Motor neuron (in vitro differentiated cells): ENCODE measurements at regions not wholly inside any gene's neighbourhood (a gene's known extent, or its start where the extent isn't known, plus 50 kb on each side); places are given as distances from the start of the nearest gene placed in this dataset.

Experiments
- ATAC-seq, 8 experiments: fragments of 200-7000 bp; cut with Tn5 transposase; replicated peaks in 6 of 8; 2 replicates each; pipeline ENCODE4 v1.8.0; 2021; ENCODE audit warnings: mild to moderate bottlenecking in 8 of 8, moderate library complexity in 8 of 8
- H3K27ac ChIP-seq, 2 donors: fragments of 250-450 bp; sonication (Bioruptor Pico); 2 replicates each; pipeline ENCODE4 v1.9.0; 2021; ENCODE audit warnings: antibody characterized with exemption in 2 of 2, mild to moderate bottlenecking in 2 of 2, moderate library complexity in 1 of 2
- H3K4me1 ChIP-seq, 2 donors: fragments of 250-450 bp; sonication (Bioruptor Pico); replicated peaks in 1 of 2; 2 replicates each; pipeline ENCODE4 v1.6.1; 2021; ENCODE audit warnings: antibody characterized with exemption in 2 of 2, mild to moderate bottlenecking in 2 of 2, moderate library complexity in 1 of 2
- H3K4me3 ChIP-seq, 5 donors: fragments of 250-450 bp; sonication (Bioruptor Pico); 2 replicates each; pipeline ENCODE4 v1.9.0; 2021; ENCODE audit warnings: antibody characterized with exemption in 5 of 5, mild to moderate bottlenecking in 5 of 5, moderate library complexity in 4 of 5
- WGBS, 10 experiments: fragments of 450-650 bp; shearing (Covaris generic); methylation state at CpG; one replicate each; pipeline ENCODE4 v1.0.0; 2022; 5-methylcytosine and 5-hydroxymethylcytosine counted together
- in situ Hi-C, 9 experiments: fragments of 400-800 bp; cut with MboI; loops; one replicate each; pipeline ENCODE4 v1.15.0; 2021; ENCODE audit warnings: low sequenced_read_pairs in 9 of 9, low pct_unique_long_range_greater_than_20kb in 2 of 9; ENCODE audit not compliant: unreplicated experiment in 9 of 9

GRCh38 chr15:95646484-95647273 is 683.8 kb upstream of the NR2F2 start:
- in situ Hi-C loops, result no loop called here
- no peak overlapping the region for H3K4me3 ChIP-seq
- WGBS, 10 experiments, result 37 to 100% (median 75%) methylated on average over 2 to 6 of the region's 8 CpGs; no CpG with 5 or more reads in 2 of the 10 experiments
- peaks cover 4 to 25% of the 10 kb centered on the region in 2 donors for H3K4me1 ChIP-seq
- H3K27ac ChIP-seq, result no peak overlapping the region
- peak in 1 of 8 experiments; percentile 62 for ATAC-seq

GRCh38 chr15:95647531-95648277 is 682.8 kb upstream of the NR2F2 start:
- in situ Hi-C loops, result no loop called here
- WGBS, 10 experiments, result 63 to 100% (median 85%) methylated on average over 2 to 10 of the region's 10 CpGs
- H3K4me3 ChIP-seq, result no peak overlapping the region
- no peak overlapping the region for H3K27ac ChIP-seq
- peak in 1 of 8 experiments; percentile 53 for ATAC-seq
- H3K4me1 ChIP-seq, result peaks cover 4 to 25% of the 10 kb centered on the region in 2 donors

- Histone ChIP-seq H3K4me1 (no peaks in the 10 kb centered on the region), H3K27ac (no peak overlapping the region), H3K4me3 (no peak overlapping the region)
- WGBS, 10 experiments, result 63 to 100% (median 96%) methylated on average over 1 to 8 of the region's 8 CpGs; no CpG with 5 or more reads in 1 of the 10 experiments
- ATAC-seq, result no peak
- in situ Hi-C loops, result no loop called here
Measured at GRCh38 chr15:95653361-95653805, 677.1 kb upstream of the NR2F2 start.

- WGBS, 10 experiments, result 37 to 100% (median 84%) methylated on average over 2 to 4 of the region's 4 CpGs
- no peak for ATAC-seq
- H3K4me3 ChIP-seq, result no peak overlapping the region
- H3K4me1 ChIP-seq, result peaks cover 0 to 5% of the 10 kb centered on the region in 2 donors
- in situ Hi-C loops, result no loop called here
- H3K27ac ChIP-seq, result no peak overlapping the region
Measured at GRCh38 chr15:95655089-95655607, 675.4 kb upstream of the NR2F2 start.

GRCh38 chr15:95656595-95656994 is 673.9 kb upstream of the NR2F2 start:
- no peak overlapping the region for H3K27ac ChIP-seq
- peaks cover 0 to 5% of the 10 kb centered on the region in 2 donors for H3K4me1 ChIP-seq
- peak in 2 of 8 experiments; percentile 53 to 64 for ATAC-seq
- H3K4me3 ChIP-seq, result no peak overlapping the region
- 17 to 95% (median 68%) methylated on average over 1 to 2 of the region's 2 CpGs; no CpG with 5 or more reads in 4 of the 10 experiments for WGBS, 10 experiments
- in situ Hi-C loops, result no loop called here

- Histone ChIP-seq H3K4me3 (no peak overlapping the region), H3K27ac (no peak overlapping the region), H3K4me1 (peaks cover 2 to 7% of the 10 kb centered on the region in 2 donors)
- WGBS, 10 experiments, result 6 to 95% (median 78%) methylated on average over 1 to 3 of the region's 3 CpGs; no CpG with 5 or more reads in 2 of the 10 experiments
- ATAC-seq, result no peak
- in situ Hi-C loops, result no loop called here
Measured at GRCh38 chr15:95658799-95659198, 671.7 kb upstream of the NR2F2 start.

GRCh38 chr15:95659656-95660055 is 670.8 kb upstream of the NR2F2 start:
- peaks cover 3 to 13% of the 10 kb centered on the region in 2 donors for H3K4me1 ChIP-seq
- no peak for ATAC-seq
- no peak overlapping the region for H3K4me3 ChIP-seq
- H3K27ac ChIP-seq, result no peak overlapping the region
- 47 to 100% (median 92%) methylated on average over 3 to 10 of the region's 11 CpGs for WGBS, 10 experiments
- in situ Hi-C loops, result no loop called here

GRCh38 chr15:95662638-95663037 is 667.9 kb upstream of the NR2F2 start:
- no peak overlapping the region for H3K27ac ChIP-seq
- peaks cover 3 to 22% of the 10 kb centered on the region in 2 donors for H3K4me1 ChIP-seq
- 13 to 86% (median 45%) methylated on average over 1 of the region's 1 CpG; no CpG with 5 or more reads in 2 of the 10 experiments for WGBS, 10 experiments
- H3K4me3 ChIP-seq, result no peak overlapping the region
- in situ Hi-C loops, result no loop called here
- no peak for ATAC-seq

- in situ Hi-C loops, result no loop called here
- WGBS, 10 experiments, result 30 to 100% (median 93%) methylated on average over 1 to 6 of the region's 6 CpGs; no CpG with 5 or more reads in 1 of the 10 experiments
- no peak for ATAC-seq
- Histone ChIP-seq H3K27ac (no peak overlapping the region), H3K4me3 (no peak overlapping the region), H3K4me1 (peaks cover 11 to 29% of the 10 kb centered on the region in 2 donors)
Measured at GRCh38 chr15:95663156-95664100, 667.1 kb upstream of the NR2F2 start.

- in situ Hi-C loops, result no loop called here
- no peak overlapping the region for H3K27ac ChIP-seq
- H3K4me3 ChIP-seq, result no peak overlapping the region
- WGBS, 10 experiments, result 42 to 92% (median 73%) methylated on average over 2 to 3 of the region's 3 CpGs; no CpG with 5 or more reads in 1 of the 10 experiments
- ATAC-seq, result no peak
- H3K4me1 ChIP-seq, result peaks cover 13 to 40% of the 10 kb centered on the region in 2 donors
Measured at GRCh38 chr15:95664450-95664849, 666.0 kb upstream of the NR2F2 start.

GRCh38 chr15:95669146-95669922 is 661.2 kb upstream of the NR2F2 start:
- Histone ChIP-seq H3K4me1 (peaks cover 10 to 30% of the 10 kb centered on the region in 2 donors), H3K27ac (no peak overlapping the region), H3K4me3 (no peak overlapping the region)
- 16 to 85% (median 75%) methylated on average over 2 to 10 of the region's 10 CpGs; no CpG with 5 or more reads in 2 of the 10 experiments for WGBS, 10 experiments
- ATAC-seq, result peak in 3 of 8 experiments; percentile 36 to 43 (median 43)
- in situ Hi-C loops, result no loop called here

GRCh38 chr15:95674031-95674430 is 656.5 kb upstream of the NR2F2 start:
- no peak for ATAC-seq
- peaks cover 0 to 6% of the 10 kb centered on the region in 2 donors for H3K4me1 ChIP-seq
- in situ Hi-C loops, result no loop called here
- H3K27ac ChIP-seq, result no peak overlapping the region
- 45 to 100% (median 88%) methylated on average over 1 to 4 of the region's 4 CpGs for WGBS, 10 experiments
- no peak overlapping the region for H3K4me3 ChIP-seq
